ENCODE measurements at regions not wholly inside any gene's neighbourhood (a gene's known extent, or its start where the extent isn't known, plus 50 kb on each side); places are given as distances from the start of the nearest gene placed in this dataset.

GRCh38 chr12:34188974-34189373 lies 166.7 kb downstream of the ALG10 start:
- TF ChIP-seq, protein P1, sequence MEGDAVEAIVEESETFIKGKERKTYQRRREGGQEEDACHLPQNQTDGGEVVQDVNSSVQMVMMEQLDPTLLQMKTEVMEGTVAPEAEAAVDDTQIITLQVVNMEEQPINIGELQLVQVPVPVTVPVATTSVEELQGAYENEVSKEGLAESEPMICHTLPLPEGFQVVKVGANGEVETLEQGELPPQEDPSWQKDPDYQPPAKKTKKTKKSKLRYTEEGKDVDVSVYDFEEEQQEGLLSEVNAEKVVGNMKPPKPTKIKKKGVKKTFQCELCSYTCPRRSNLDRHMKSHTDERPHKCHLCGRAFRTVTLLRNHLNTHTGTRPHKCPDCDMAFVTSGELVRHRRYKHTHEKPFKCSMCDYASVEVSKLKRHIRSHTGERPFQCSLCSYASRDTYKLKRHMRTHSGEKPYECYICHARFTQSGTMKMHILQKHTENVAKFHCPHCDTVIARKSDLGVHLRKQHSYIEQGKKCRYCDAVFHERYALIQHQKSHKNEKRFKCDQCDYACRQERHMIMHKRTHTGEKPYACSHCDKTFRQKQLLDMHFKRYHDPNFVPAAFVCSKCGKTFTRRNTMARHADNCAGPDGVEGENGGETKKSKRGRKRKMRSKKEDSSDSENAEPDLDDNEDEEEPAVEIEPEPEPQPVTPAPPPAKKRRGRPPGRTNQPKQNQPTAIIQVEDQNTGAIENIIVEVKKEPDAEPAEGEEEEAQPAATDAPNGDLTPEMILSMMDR (IDR thresholded peaks at IDR 0.05): no peak
- TF ChIP-seq POLR2AphosphoS5 (IDR thresholded peaks at IDR 0.05): no peak
- no peak for TF ChIP-seq POLR2A (IDR thresholded peaks at IDR 0.05)
- no peak for TF ChIP-seq EP300 (IDR thresholded peaks at IDR 0.05)

Measured in stomach (tissue), 4 donors.